CD1c-positive myeloid dendritic cell (primary cell): ENCODE measurements at regions not wholly inside any gene's neighbourhood (a gene's known extent, or its start where the extent isn't known, plus 50 kb on each side); places are given as distances from the start of the nearest gene placed in this dataset.

Source experiments
- DNase-seq: peaks from one replicate; pipeline ENCODE4 v3.0.0-alpha.2; 2016; ENCODE audit errors: extremely low spot score

DNA sequence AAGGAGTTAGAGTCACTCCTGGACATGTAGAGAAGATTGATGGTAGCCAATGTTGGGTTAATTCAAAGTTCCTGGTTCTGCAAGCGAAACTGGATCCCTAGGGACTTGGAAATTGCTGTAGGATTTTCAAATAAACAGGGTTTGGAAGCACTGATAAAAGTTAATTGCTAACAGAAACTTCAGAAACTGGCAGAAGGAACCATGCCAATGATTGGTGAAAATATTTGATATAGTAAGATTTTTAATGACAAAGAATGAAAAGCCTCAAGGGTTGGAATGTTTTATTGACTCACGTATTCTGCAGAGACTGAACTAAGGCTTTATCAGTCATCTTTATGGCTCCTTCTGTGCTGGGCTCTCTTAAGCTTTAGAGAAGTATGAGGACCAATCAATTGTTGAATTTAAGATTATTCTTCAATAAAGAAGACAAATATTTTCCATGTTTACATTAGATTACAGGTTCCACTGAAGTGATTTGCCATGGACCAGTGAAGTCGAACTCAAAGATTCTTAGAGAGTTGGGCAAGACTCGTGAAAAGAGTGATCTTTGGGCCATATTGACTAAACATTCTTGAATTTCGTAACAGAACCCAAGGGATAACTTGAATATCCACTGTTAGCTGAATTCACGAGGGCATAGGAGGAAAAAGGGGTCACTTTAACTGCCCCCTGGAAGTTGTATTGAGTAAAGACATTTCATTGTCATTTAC is 371.4 kb downstream of the HDGFL1 start:
- no peak for DNase-seq

DNA sequence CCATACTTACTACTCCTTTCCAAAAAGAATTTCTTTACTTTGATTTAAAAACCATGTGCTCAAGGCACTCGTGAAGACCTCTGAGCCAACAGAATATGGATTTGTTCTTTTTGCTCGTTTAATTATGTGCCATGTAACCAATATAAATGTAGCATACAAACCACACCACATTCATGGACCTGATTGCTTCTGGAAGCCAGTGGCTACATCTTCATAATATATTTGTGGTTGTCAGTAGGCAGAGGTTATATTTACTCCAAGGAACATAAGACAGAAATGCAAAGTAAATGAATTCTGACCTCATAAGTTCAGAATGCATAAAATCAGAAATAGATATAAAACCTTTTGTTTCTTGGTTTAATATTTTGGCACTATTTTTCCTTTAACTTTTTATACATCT is 373.0 kb downstream of the HDGFL1 start:
- DNase-seq: no peak

DNA sequence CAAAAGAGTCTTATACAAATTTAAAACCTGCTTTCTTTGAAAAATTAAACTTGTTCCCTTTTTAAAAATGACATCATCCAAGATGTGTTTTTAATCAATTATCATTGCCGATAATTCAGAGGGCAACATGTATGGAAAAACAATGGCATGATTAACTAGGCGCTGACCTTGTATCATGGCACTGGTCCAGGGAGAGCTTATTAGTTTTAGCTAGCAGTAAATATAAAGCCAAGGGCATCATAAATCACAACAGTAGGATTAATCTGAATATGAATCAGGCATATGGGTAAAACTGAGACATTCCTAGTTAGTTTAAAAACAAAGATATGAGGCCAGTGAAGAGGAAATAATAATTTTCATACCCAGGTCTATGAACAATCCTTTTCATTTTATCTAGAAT is 374.0 kb downstream of the HDGFL1 start:
- no peak for DNase-seq

DNA sequence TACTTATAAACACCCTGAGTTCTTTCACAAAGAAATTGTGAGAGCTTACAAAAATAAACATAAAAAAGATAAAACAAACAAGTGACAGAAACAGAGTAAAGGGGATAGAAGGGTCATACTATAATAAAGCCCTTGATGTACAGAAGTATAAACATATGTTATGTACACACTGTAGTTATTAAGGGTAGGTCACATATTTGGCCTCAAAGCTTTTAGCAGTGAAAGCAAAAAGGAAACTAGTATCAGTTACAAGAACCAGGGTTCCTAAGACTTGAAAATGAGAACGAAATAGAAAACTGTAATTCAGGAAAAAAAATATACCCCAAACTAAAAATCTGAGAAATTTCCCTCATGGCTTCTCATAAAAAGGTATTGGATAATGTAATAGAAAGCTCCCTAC is 380.6 kb downstream of the HDGFL1 start:
- no peak for DNase-seq

DNA sequence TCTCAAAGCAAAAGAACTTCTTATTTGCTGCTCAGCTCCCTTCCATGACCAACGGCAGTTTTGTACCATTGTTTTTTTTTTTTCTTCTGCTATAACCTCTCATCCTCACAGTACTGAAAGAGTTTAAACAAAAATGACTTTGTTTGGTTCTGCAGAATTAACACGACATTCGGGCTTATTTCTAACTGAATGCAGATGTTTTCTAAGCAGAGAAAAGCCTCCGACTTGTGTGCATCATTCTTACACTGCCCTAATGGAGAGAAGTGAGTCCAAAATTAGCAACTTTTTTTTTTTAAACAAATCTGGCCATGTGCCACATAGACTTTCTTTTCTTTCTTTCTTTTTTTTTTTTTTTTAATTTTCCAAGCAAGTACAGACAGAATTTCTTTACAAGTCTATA is 382.7 kb downstream of the HDGFL1 start:
- no peak for DNase-seq

DNA sequence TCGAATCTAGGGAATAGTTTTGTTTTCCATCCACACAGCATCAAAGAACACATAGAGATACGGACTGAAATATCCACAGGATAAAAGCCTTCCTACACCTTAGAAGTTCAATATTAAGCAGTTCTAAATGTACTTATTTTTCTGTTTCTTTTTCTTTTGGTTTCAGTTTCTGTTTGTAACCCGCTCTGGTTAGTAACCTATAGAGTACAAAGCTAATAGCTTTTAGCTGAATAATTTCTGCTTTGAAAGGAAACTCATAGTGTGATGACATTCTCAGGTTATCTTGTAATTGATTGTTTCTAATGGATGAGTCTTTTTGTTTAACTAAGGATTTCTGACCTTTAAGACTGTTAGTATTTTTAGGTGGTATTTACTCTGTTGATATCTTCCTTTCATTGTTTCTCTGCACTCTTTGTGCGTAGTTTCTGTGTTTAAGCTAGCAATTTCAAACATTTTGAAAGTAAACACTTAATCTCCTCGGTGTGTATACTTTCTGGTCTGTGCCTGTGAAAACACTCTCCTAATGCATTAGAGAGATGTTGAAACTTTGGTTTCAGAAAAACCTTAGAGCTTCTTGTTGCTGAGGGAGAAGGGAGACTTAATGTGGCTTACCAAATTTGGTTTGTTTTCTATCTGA is 385.5 kb downstream of the HDGFL1 start:
- DNase-seq: no peak

DNA sequence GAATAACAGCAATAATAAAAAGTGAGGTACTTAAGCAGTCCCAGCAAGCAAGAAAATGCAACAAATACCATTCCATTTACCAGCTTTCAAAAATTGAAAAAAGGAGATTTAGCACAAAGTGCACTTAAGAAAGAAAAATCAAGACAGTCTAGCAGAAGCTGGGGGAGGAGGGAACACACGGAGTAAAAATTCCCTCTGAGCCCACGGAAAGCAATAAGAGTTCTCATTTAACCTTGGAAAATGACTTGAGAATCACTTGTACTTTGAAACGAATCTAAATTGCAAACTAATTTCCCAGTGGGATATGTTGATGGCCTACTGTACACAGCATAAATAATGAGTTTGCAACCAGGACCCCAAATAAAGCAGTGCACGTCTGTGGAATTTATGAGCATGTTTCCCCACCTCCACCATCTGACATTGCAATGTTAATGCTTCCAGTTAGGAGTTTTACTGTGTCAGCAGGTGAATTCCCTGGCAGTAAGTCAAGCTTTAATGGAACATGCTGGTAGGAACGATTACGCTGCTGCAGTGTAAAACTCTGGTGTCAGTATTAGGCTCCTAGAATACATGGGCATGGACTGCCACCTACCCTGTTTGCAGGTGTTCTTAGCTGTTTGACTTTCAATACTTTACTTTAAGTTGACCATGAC is 386.8 kb downstream of the HDGFL1 start:
- DNase-seq: no peak

DNA sequence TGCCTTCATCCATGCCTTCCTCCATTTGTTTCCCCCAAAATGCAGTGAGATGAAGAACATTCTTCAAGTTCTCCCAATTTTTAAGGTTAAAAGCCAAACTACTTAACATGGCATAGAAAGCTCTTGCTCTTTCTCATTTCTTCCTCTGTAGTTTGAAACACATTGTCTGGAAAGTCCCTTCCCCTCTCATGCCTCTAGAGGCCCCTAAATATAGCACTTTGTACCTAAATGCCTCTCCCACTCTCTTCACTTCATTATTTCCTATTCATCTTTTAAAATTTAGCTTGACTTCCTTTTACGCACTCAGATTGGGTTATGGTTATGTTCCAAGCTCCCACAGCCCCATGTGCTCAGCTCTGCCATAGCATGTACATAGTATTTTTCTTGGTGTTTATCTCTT is 389.3 kb downstream of the HDGFL1 start:
- DNase-seq: no peak

DNA sequence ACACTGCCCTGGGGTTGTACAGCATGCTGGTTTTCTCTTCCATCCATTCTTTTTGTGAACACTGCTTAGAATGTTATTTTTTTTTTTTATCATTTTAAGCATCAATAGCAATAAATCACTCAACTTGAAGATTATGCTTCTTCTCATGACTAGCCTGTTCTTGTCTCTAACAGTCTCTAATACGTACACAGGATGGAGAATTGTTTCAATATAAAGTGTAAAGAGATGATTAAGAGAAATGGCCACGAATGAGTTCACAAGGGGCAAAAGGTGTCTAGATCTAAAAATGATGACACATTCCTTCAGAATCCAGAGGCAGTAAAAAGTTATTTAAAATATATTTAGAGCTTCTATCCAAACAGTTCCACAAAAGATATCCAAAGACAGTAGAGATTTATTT is 390.2 kb downstream of the HDGFL1 start:
- DNase-seq: no peak

DNA sequence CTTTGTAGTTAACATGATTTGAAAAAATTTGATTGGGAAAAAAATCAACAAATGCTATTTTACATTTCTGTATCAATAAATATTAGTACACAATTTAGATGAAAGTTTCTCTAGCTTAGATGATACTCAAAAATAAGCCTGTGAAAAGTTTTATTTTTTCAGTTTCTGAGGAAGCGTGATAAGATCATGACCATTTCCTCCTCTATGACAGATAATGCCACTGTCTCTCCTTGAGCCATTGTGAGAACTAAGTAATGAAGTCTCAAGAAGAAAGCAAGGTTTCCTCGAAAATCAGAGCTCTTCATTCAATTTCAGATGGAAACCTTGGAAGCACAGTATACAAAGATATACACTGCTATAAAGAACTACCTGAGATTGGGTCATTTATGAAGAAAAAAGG is 395.0 kb downstream of the HDGFL1 start:
- DNase-seq: no peak

DNA sequence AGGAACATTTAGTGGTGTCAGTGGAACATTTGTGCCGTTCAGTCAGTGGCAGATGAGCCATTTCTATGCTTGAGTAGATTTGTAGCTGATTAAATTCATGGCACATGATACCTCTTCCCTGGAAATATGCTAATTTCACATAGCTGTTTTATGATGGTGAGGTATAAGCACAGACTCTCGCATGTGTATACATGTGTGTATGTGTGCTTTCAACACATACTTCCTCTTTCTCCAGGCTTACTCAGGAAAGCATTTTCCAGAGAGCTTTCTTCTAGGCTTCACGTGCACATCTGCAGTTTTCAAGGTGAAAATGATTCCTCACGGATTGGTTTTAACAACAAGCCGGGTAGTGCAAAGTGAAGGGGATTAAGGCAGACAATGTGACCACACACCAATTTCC is 396.5 kb downstream of the HDGFL1 start:
- DNase-seq: no peak

DNA sequence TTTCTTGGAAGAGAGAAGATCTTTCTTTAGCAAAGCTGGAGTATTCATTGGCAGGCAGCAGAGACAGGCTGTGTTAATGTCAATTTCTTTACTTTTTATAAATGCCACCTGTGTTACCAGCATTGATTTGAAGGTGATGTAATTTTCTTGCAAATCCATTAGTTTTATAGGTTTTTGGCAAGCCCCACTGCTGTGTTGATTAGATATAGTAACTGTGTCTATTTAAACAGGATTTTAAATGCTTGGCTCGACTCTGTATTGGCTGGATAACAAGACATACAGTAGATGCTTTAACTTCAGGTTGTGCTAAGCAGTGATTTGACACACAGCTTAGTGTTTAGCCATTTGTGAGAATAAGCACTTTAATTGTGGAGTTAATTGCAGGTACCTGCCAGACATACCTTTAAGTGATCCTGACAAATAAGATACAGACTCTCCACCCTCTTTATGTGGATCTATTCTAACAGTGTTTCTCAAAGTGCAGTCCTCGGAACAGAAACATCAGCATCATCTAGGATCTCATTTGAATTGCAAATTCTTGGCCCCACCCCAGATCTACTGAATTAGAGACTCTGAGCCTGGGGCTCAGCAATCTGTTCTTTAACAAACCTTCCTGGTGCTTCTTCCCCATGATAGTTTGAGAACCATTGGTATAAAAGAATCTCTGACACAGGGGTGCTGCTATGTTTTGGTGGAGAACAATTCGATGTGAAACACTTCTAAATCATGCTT is 397.5 kb downstream of the HDGFL1 start:
- DNase-seq: no peak

DNA sequence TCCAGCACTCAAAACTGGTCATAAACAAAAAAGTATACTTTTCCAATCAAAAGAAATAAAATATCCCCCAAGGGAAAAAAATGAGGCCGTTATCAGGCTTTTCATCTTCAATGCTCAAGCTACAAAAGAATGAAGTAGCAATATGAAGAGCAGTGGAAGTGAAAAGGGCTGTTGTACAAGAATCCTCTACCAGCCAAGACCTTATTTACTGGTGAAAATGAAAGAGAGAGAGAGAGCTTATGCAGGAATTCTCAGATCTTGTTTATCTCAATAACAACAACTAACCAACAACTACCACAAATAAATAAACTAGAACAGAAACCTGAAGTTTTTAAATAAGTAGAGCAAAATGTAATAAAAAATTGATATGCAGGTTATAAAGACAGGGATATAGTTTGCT is 400.6 kb downstream of the HDGFL1 start:
- DNase-seq: no peak

DNA sequence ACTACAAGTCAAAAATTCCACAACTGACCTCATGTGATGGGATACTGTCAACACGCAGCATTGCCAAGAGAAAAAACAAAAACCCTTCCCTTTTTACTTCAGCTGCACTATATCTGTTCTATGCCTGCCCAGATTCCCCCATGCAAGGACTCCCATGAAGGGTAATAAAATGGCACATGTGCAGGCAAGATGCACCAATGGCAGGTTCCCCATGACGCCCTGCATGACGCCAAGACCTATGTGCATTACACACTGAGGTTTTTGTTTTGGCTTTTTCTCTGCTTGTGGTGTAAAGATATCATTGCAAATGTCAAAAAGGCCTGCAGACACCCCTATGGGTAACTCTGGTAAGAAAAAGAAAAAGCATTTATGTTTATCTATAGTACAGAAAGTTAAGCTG is 403.4 kb downstream of the HDGFL1 start:
- DNase-seq: no peak

DNA sequence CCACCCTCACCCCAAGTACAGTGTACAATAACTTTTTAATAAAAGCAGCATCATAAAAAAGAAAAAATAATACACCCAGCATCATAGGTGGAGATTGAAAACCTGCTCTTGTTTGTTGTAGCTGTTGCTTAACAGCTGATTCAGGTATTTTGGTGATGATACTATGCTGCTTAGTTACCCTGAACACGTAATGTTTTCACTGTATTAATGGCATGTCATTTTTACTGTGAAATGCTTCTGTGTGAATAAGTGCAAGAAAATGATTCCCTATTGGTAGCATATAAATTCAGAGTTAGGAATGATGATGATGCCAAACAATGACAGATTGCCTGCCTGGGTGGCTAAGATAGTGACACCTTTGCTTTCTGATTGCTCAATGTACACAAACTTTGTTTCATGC is 405.7 kb downstream of the HDGFL1 start:
- no peak for DNase-seq

DNA sequence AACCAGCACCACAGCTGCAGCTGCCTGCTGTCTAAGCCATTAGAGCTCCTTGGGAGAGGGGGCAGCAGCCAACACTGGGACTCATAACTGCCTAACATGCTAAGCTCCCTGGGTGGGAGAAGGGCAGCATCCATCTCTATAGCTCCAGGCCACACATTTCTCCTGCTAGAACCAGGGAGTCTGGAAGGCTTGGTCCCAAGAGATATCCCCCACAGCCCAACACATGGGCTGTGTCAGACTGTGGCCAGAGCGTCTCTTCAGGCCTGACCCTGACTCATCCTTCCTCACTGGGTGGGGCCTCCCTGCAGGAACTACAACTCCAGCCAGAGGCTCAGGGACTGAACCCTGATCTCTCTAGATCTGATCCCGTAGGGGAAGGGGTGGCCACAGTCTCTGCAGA is 411.1 kb downstream of the HDGFL1 start:
- DNase-seq: no peak

DNA sequence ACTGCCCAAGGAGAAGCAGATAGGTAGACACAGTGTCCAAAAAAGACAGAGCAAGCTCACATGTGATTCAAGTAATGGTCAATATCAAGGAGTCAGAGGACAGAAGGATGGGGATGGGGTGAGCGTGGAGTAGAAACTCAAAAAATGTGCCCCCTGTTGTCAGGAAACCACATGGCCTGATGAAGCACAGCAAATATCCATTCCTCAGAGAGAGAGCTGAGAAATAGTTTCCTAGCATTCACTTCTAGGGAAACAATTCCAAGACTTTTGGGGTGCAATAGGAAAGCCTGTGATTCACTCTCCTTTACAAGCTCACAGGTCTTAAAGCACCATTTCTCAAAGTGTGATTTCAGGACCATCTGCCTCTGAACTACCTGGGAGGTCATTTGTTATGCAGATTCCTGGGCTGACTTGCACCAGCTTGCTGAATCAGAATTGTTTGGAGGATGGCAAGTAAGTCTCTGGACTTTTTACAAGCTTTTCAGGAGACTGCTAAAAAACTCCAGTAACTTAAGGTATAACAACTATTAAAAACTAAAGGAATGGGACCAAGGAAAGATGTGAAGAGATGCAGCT is 432.8 kb downstream of the HDGFL1 start:
- DNase-seq: no peak

DNA sequence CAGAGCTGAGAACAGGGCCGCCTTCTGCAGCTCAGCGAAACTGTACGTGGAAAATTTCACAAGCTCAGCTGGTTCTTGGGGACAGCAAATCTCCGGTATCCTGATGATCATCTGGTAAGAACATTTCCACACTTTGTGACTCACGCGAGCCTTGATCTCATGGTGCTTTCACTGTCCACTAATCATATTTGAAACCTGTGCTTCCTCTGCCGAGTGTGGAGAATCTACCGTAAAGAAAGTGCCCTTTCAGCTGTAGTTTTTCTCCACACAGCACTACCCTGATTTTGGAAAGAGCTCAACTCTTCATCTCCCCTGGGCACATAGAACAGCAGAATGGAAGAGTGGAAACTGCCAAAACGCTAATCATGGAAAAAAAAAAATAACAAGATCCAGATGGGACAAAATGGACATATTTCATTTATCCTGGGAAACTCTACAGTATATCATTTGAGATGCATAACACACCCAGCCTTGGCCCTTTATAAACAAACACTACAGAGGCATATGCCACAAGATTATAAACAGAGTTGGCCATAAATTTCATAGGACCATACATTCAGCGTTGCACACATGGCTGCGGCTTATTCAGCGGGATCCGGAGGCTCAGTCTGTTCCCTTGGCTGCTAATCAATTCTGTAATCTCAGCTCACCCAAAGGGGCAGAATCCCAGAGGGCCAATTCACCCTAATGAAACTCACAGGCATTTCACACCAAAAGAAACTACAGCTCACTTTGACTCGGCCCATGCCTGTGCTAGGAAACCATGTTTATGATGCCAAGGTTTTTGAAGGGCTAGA is 434.5 kb downstream of the HDGFL1 start:
- DNase-seq: no peak

DNA sequence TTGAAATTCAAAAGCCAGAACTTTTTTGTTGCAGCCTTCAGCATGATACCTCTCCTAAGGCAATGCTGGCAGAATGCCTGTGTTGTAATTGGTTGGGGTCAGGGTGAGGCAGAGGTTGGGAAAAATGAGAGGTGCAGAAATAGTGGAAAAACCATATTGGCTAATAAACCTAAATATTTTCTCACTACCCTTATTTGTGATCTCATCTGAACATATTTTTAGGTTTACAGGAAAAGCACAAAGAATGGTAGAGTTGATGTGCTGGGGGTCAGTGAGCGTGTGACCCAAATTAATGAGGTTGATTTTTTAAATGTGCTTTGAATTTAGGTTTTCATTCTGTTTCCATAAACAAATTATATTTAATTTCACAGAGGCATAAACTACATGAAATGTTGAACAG is 437.3 kb downstream of the HDGFL1 start:
- DNase-seq: no peak

DNA sequence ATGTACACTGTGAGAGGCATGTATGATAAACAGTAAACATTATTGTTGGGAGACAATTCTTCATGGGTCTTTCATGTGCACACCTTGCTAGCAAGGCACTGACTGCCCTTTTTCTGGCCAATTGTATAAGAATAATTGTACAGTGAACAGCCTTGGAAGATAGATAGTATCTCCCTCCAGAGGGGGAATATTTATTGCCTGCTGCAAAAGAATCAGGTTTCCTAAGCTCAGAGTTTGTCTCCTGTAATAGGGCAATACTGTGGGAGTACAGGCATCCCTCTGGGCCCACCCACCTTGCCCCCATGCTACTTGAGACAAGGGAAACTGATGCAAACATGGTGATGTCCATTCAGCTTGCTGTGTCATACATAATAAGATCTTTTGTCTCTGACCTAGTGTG is 442.2 kb downstream of the HDGFL1 start:
- no peak for DNase-seq

DNA sequence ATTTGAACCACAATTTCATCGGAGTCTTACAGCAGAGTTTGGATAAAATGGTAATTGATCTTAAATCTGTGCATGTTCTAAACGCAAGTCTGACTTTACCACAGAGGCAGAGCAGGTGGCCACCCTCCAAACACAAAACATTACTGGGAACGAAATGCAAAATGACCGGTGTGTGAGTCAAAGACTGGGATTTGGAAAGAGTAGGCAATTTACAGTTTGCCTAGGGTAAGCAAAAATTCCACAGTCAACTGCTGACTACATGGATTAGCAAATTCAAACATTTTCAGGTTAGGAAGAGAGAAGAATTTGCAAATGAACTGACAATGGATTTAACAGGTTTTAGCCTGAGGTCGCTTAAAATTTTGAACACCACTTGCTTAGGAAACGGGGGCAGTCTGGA is 444.4 kb downstream of the HDGFL1 start:
- DNase-seq: no peak

DNA sequence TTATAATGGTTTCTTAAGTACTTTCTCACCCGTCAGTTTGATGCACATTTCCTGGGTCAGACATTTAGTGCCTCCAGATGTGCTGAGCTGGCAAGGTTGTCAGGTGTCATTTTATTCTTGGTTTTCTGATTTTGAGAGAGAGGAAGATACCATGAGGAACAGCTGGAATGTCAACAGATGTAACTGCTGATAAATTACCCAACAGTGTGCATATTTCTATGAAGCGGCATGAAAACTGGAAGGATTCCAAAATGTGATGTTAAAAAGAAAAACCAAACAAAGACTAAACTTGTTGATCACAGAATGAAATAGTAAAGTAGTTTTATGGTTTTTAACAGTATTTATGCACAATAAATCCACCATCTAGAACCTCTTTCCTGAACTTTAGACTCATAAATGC is 447.3 kb downstream of the HDGFL1 start:
- no peak for DNase-seq
